ENCODE measurements at regions not wholly inside any gene's neighbourhood (a gene's known extent, or its start where the extent isn't known, plus 50 kb on each side); places are given as distances from the start of the nearest gene placed in this dataset.

GRCh38 chr3:67724434-67724833 is 70.0 kb upstream of the SUCLG2 start:
- TF ChIP-seq POLR2A (IDR thresholded peaks at IDR 0.05): no peak
- no peak for TF ChIP-seq CTCF (IDR thresholded peaks at IDR 0.05)
- Histone ChIP-seq H3K9me3 (peaks cover 0 to 10% of the 10 kb centered on the region in 2 donors), H3K27me3 (no peaks in the 10 kb centered on the region), H3K4me1 (no peaks in the 10 kb centered on the region), H3K36me3 (no peaks in the 10 kb centered on the region), H3K27ac (no peak overlapping the region), H3K4me3 (no peak overlapping the region)
- intact Hi-C loops (cut with DNase I; ENCODE audit: low total_unique reads): no loop called here
- DNase-seq: no peak

- no peaks in the 10 kb centered on the region for H3K27me3 ChIP-seq
- H3K4me3 ChIP-seq: no peak overlapping the region
- no peaks in the 10 kb centered on the region for H3K36me3 ChIP-seq
- no peak for TF ChIP-seq CTCF (IDR thresholded peaks at IDR 0.05)
- no peak for TF ChIP-seq POLR2A (IDR thresholded peaks at IDR 0.05)
- intact Hi-C loops (cut with DNase I; ENCODE audit: low total_unique reads): no loop called here
- peaks cover 0 to 10% of the 10 kb centered on the region in 2 donors for H3K9me3 ChIP-seq
- H3K4me1 ChIP-seq: no peaks in the 10 kb centered on the region
- DNase-seq: no peak
- H3K27ac ChIP-seq: no peak overlapping the region
Measured at GRCh38 chr3:67723863-67724262, 69.5 kb upstream of the SUCLG2 start.

GRCh38 chr3:67719333-67719732 is 64.9 kb upstream of the SUCLG2 start:
- TF ChIP-seq CTCF (IDR thresholded peaks at IDR 0.05) (no peak), POLR2A (IDR thresholded peaks at IDR 0.05) (no peak)
- intact Hi-C loops (cut with DNase I; ENCODE audit: low total_unique reads): no loop called here
- Histone ChIP-seq H3K27ac (no peak overlapping the region), H3K4me1 (no peaks in the 10 kb centered on the region), H3K4me3 (no peak overlapping the region), H3K36me3 (no peaks in the 10 kb centered on the region), H3K27me3 (no peaks in the 10 kb centered on the region), H3K9me3 (peaks cover 0 to 7% of the 10 kb centered on the region in 2 donors)
- no peak for DNase-seq

GRCh38 chr3:67715971-67716370 is 61.6 kb upstream of the SUCLG2 start:
- intact Hi-C loops (cut with DNase I; ENCODE audit: low total_unique reads): no loop called here
- TF ChIP-seq POLR2A (IDR thresholded peaks at IDR 0.05) (no peak), CTCF (IDR thresholded peaks at IDR 0.05) (no peak)
- DNase-seq: no peak
- Histone ChIP-seq H3K9me3 (peaks cover 0 to 4% of the 10 kb centered on the region in 2 donors), H3K4me3 (no peak overlapping the region), H3K36me3 (no peaks in the 10 kb centered on the region), H3K27ac (no peak overlapping the region), H3K4me1 (no peaks in the 10 kb centered on the region), H3K27me3 (no peaks in the 10 kb centered on the region)

GRCh38 chr3:67713764-67714469 is 59.5 kb upstream of the SUCLG2 start:
- TF ChIP-seq CTCF (IDR thresholded peaks at IDR 0.05): no peak
- no peak for TF ChIP-seq POLR2A (IDR thresholded peaks at IDR 0.05)
- Histone ChIP-seq H3K4me3 (no peak overlapping the region), H3K27me3 (no peaks in the 10 kb centered on the region), H3K9me3 (no peaks in the 10 kb centered on the region), H3K36me3 (no peaks in the 10 kb centered on the region), H3K27ac (no peak overlapping the region), H3K4me1 (no peaks in the 10 kb centered on the region)
- no peak for DNase-seq
- intact Hi-C loops (cut with DNase I; ENCODE audit: low total_unique reads): no loop called here
